IMR-90 (cell line): ENCODE measurements at regions not wholly inside any gene's neighbourhood (a gene's known extent, or its start where the extent isn't known, plus 50 kb on each side); places are given as distances from the start of the nearest gene placed in this dataset.

Source experiments
- ATAC-seq: fragments of 200-7000 bp; cut with Tn5 transposase; 2 replicates; pipeline ENCODE4 v1.9.1; 2020; ENCODE audit warnings: low read depth, mild to moderate bottlenecking, moderate library complexity
- BruUV-seq: library from RNA; stranded (reverse); fragments of 400-500 nt; replicated peaks from 2 replicates; lab custom pipeline; 2021; lab: Mats Ljungman, UMichigan
- CTCF ChIA-PET: fragments of 300-600 bp; formaldehyde crosslinking; extraction: SDS; loops from one replicate; lab custom pipeline; 2021; ENCODE audit warnings: antibody characterized with exemption; lab: Yijun Ruan, JAX
- POLR2A ChIA-PET: fragments of 300-600 bp; sonication (Branson Sonifier 250); formaldehyde crosslinking; loops from one replicate; lab custom pipeline; 2022; ENCODE audit warnings: antibody characterized with exemption; ENCODE audit not compliant: unreplicated experiment; lab: Charles Lee
- DNase-seq: peaks from one replicate; pipeline ENCODE4 v3.0.0; 2013
- H2AFZ ChIP-seq: replicated peaks from 2 replicates; pipeline ENCODE3; 2013; ENCODE audit warnings: low read length, mild to moderate bottlenecking; ENCODE audit not compliant: poor library complexity
- H2AK5ac ChIP-seq: 2 replicates; pipeline ENCODE4 v1.6.1; 2013; ENCODE audit warnings: low read depth, low read length, inconsistent platforms
- H2AK9ac ChIP-seq: replicated peaks from 2 replicates; pipeline ENCODE3; 2013; ENCODE audit warnings: mild to moderate bottlenecking, low read depth, low read length, moderate library complexity; ENCODE audit not compliant: poor library complexity
- H2BK120ac ChIP-seq: 2 replicates; pipeline ENCODE4 v1.6.1; 2013; ENCODE audit warnings: low read depth, low read length, inconsistent platforms
- H2BK15ac ChIP-seq: 3 replicates; pipeline ENCODE4 v1.6.1; 2013; ENCODE audit warnings: low read depth, low read length, inconsistent platforms
- H2BK20ac ChIP-seq: 2 replicates; pipeline ENCODE4 v1.6.1; 2013; ENCODE audit warnings: low read depth, mild to moderate bottlenecking, inconsistent platforms, low read length, moderate library complexity
- H2BK5ac ChIP-seq: 2 replicates; pipeline ENCODE4 v1.6.1; 2013; ENCODE audit warnings: mild to moderate bottlenecking, low read depth, low read length, inconsistent platforms; ENCODE audit not compliant: poor library complexity, severe bottlenecking
- H3K14ac ChIP-seq: replicated peaks from 2 replicates; pipeline ENCODE4 v1.6.1; 2013; ENCODE audit warnings: low read depth, low read length, inconsistent platforms
- H3K18ac ChIP-seq: 2 replicates; pipeline ENCODE4 v1.6.1; 2013; ENCODE audit warnings: low read depth, low read length, control low read depth
- H3K23ac ChIP-seq: 2 replicates; pipeline ENCODE4 v1.6.1; 2013; ENCODE audit warnings: low read depth, low read length, inconsistent platforms
- H3K27ac ChIP-seq: 2 replicates; pipeline ENCODE4 v1.5.1; 2013; ENCODE audit warnings: mild to moderate bottlenecking, control low read depth, low read length; ENCODE audit not compliant: insufficient read depth
- H3K27me3 ChIP-seq: 2 replicates; pipeline ENCODE4 v1.6.1; 2013; ENCODE audit warnings: low read length; ENCODE audit not compliant: control insufficient read depth, insufficient read depth
- H3K36me3 ChIP-seq: 2 replicates; pipeline ENCODE4 v1.6.1; 2013; ENCODE audit warnings: low read length, mixed read lengths; ENCODE audit not compliant: control insufficient read depth, insufficient read depth
- H3K4ac ChIP-seq: 2 replicates; pipeline ENCODE4 v1.6.1; 2013; ENCODE audit warnings: low read depth, low read length, inconsistent platforms
- H3K4me1 ChIP-seq: 2 replicates; pipeline ENCODE4 v1.6.1; 2013; ENCODE audit warnings: low read length, mixed read lengths; ENCODE audit not compliant: control insufficient read depth, insufficient read depth
- H3K4me2 ChIP-seq: 2 replicates; pipeline ENCODE4 v1.6.1; 2013; ENCODE audit warnings: low read depth, mild to moderate bottlenecking, control low read depth, low read length, moderate library complexity
- H3K4me3 ChIP-seq: 2 replicates; pipeline ENCODE4 v1.5.1; 2013; ENCODE audit warnings: low read depth, mild to moderate bottlenecking, control low read depth, low read length, moderate library complexity; ENCODE audit not compliant: insufficient read depth
- H3K56ac ChIP-seq: 2 replicates; pipeline ENCODE4 v1.6.1; 2013; ENCODE audit warnings: low read length, inconsistent platforms; ENCODE audit not compliant: insufficient read depth; ENCODE audit errors: extremely low read depth
- H3K79me1 ChIP-seq, 2 experiments: 2 replicates each; pipeline ENCODE4 v1.6.1; 2013; ENCODE audit warnings: low read length in 2 of 2, inconsistent platforms in 1 of 2, low read depth in 1 of 2
- H3K9ac ChIP-seq: 2 replicates; pipeline ENCODE4 v1.6.1; 2013; ENCODE audit warnings: low read depth, low read length, control low read depth
- H3K9me1 ChIP-seq: 2 replicates; pipeline ENCODE4 v1.6.1; 2013; ENCODE audit warnings: low read length, inconsistent platforms; ENCODE audit not compliant: insufficient read depth
- H3K9me3 ChIP-seq: 2 replicates; pipeline ENCODE4 v1.6.1; 2013; ENCODE audit warnings: low read length; ENCODE audit not compliant: control insufficient read depth, insufficient read depth
- H4K20me1 ChIP-seq: 2 replicates; pipeline ENCODE4 v1.6.1; 2013; ENCODE audit warnings: low read length, inconsistent platforms; ENCODE audit not compliant: insufficient read depth
- H4K5ac ChIP-seq: 2 replicates; pipeline ENCODE4 v1.6.1; 2013; ENCODE audit warnings: mild to moderate bottlenecking, low read depth, low read length, control low read depth
- H4K8ac ChIP-seq, 2 experiments: 2 replicates each; pipeline ENCODE4 v1.6.1; 2013; ENCODE audit warnings: low read depth in 2 of 2, low read length in 2 of 2, control low read depth in 1 of 2, inconsistent platforms in 1 of 2
- H4K91ac ChIP-seq: 2 replicates; pipeline ENCODE4 v1.6.1; 2013; ENCODE audit warnings: low read depth, low read length, inconsistent platforms; ENCODE audit not compliant: insufficient read depth
- BHLHE40 ChIP-seq: fragments of 150-350 bp; IDR thresholded peaks from 2 replicates; pipeline ENCODE4 v1.6.1; 2016; ENCODE audit warnings: mild to moderate bottlenecking, low read depth, low read length
- CEBPB ChIP-seq: IDR thresholded peaks from 2 replicates; pipeline ENCODE4 v1.6.1; 2012; ENCODE audit warnings: low read depth, low read length, improper control_type of control experiment
- CHD1 ChIP-seq: IDR thresholded peaks from 2 replicates; pipeline ENCODE4 v1.6.1; 2012; ENCODE audit warnings: low read depth, low read length, improper control_type of control experiment
- CTCF ChIP-seq: conservative IDR thresholded peaks from 2 replicates; pipeline ENCODE4 v1.5.1; 2012; ENCODE audit warnings: mild to moderate bottlenecking, low read depth, low read length, improper control_type of control experiment
- ELK1 ChIP-seq: fragments of 150-350 bp; IDR thresholded peaks from 2 replicates; pipeline ENCODE4 v1.6.1; 2016; ENCODE audit warnings: low read depth, mild to moderate bottlenecking, low read length, moderate library complexity, borderline replicate concordance
- FOS ChIP-seq: fragments of 150-350 bp; IDR thresholded peaks from 2 replicates; pipeline ENCODE4 v1.6.1; 2016; ENCODE audit warnings: low read depth, low read length
- MAFK ChIP-seq: IDR thresholded peaks from 2 replicates; pipeline ENCODE4 v1.6.1; 2012; ENCODE audit warnings: low read depth, low read length, improper control_type of control experiment
- MAZ ChIP-seq: IDR thresholded peaks from 2 replicates; pipeline ENCODE4 v1.6.1; 2012; ENCODE audit warnings: low read depth, mild to moderate bottlenecking, low read length, improper control_type of control experiment, moderate library complexity, borderline replicate concordance
- MXI1 ChIP-seq: IDR thresholded peaks from 2 replicates; pipeline ENCODE4 v1.6.1; 2012; ENCODE audit warnings: low read depth, mild to moderate bottlenecking, low read length, moderate library complexity, borderline replicate concordance
- NFE2L2 ChIP-seq: fragments of 150-350 bp; IDR thresholded peaks from 2 replicates; pipeline ENCODE4 v1.6.1; 2016; ENCODE audit warnings: low read depth, mild to moderate bottlenecking, low read length
- POLR2A ChIP-seq: IDR thresholded peaks from 2 replicates; pipeline ENCODE4 v1.6.1; 2012; ENCODE audit warnings: mild to moderate bottlenecking, low read depth, low read length
- RAD21 ChIP-seq: IDR thresholded peaks from 2 replicates; pipeline ENCODE4 v1.6.1; 2012; ENCODE audit warnings: low read length, improper control_type of control experiment
- RCOR1 ChIP-seq: IDR thresholded peaks from 2 replicates; pipeline ENCODE4 v1.6.1; 2012; ENCODE audit warnings: mild to moderate bottlenecking, low read length, improper control_type of control experiment; ENCODE audit not compliant: insufficient replicate concordance
- RFX5 ChIP-seq: IDR thresholded peaks from 2 replicates; pipeline ENCODE4 v1.8.0; 2012; ENCODE audit warnings: low read depth, mild to moderate bottlenecking, low read length, moderate library complexity
- SMC3 ChIP-seq: fragments of 150-350 bp; IDR thresholded peaks from 2 replicates; pipeline ENCODE4 v1.6.1; 2016; ENCODE audit warnings: low read depth, mild to moderate bottlenecking, antibody characterized with exemption, low read length, moderate library complexity
- USF2 ChIP-seq: fragments of 150-350 bp; IDR thresholded peaks from 2 replicates; pipeline ENCODE4 v1.6.1; 2017; ENCODE audit warnings: mild to moderate bottlenecking, antibody characterized with exemption, low read length, low read depth
- WGBS, 2 experiments: methylation state at CpG; one replicate each; pipeline versions ENCODE4 v1.1.5 to v1.1.7; 2013; ENCODE audit warnings: missing lambda C conversion rate in 2 of 2; ENCODE audit not compliant: insufficient read length in 1 of 2; ENCODE audit errors: extremely low coverage in 2 of 2; 5-methylcytosine and 5-hydroxymethylcytosine counted together
- dilution Hi-C: fragments of 300-500 bp; cut with HindIII; formaldehyde crosslinking; loops from one replicate; pipeline ENCODE4 v1.14.3; 2018; ENCODE audit warnings: low sequenced_read_pairs; ENCODE audit not compliant: unreplicated experiment
- in situ Hi-C: fragments of 300-500 bp; cut with MboI; formaldehyde crosslinking; loops from 3 replicates; pipeline ENCODE4 v1.14.3; 2019; ENCODE audit warnings: low sequenced_read_pairs, inconsistent platforms, mixed read lengths
- intact Hi-C: fragments of 100-400 bp; cut with micrococcal nuclease; formaldehyde crosslinking; loops from 2 replicates; pipeline ENCODE4 v1.10.0; 2022

GRCh38 chr2:198414976-198415375, 610.6 kb downstream of the PLCL1 start:
- no peak overlapping the region for H2BK5ac ChIP-seq
- no peak overlapping the region for H3K18ac ChIP-seq
- H3K14ac ChIP-seq = no peak overlapping the region
- no peak overlapping the region for H3K56ac ChIP-seq
- no peaks in the 10 kb centered on the region for H3K79me1 ChIP-seq
- H3K36me3 ChIP-seq = no peaks in the 10 kb centered on the region
- CTCF ChIA-PET = interaction anchor here (0.6 kb wide), 1 partner anchor 256 kb away, joined by 3 read pairs; no protein-coding TSS in a partner anchor
- no peak overlapping the region for H3K4me3 ChIP-seq
- H3K27ac ChIP-seq = no peak overlapping the region
- no TSS peak for BruUV-seq
- H2AFZ ChIP-seq = no peak overlapping the region
- intact Hi-C loops (no loop called here), in situ Hi-C loops (no loop called here), dilution Hi-C loops (no loop called here)
- ATAC-seq = no peak
- H4K8ac ChIP-seq = no peak overlapping the region
- H3K4me2 ChIP-seq = no peak overlapping the region
- TF ChIP-seq MAZ (no peak), BHLHE40 (no peak), MXI1 (no peak), MAFK (no peak), POLR2A (no peak), FOS (no peak), RCOR1 (no peak), CEBPB (no peak), RAD21 (no peak), CHD1 (no peak), SMC3 (no peak), RFX5 (no peak), CTCF (no peak), USF2 (no peak), NFE2L2 (no peak), ELK1 (no peak)
- no peak overlapping the region for H2BK15ac ChIP-seq
- no peaks in the 10 kb centered on the region for H3K9me3 ChIP-seq
- no peak overlapping the region for H2BK120ac ChIP-seq
- H4K20me1 ChIP-seq = no peaks in the 10 kb centered on the region
- H4K91ac ChIP-seq = no peak overlapping the region
- H3K9me1 ChIP-seq = no peaks in the 10 kb centered on the region
- H3K9ac ChIP-seq = no peak overlapping the region
- no peak overlapping the region for H3K4ac ChIP-seq
- WGBS, 2 experiments = no CpG with 5 or more reads among the region's 2 CpGs
- no peak overlapping the region for H2AK9ac ChIP-seq
- no peak for DNase-seq
- no peak overlapping the region for H3K23ac ChIP-seq
- no peaks in the 10 kb centered on the region for H3K27me3 ChIP-seq
- no peak overlapping the region for H4K5ac ChIP-seq
- POLR2A ChIA-PET = no interaction called here
- no peaks in the 10 kb centered on the region for H3K4me1 ChIP-seq
- H2AK5ac ChIP-seq = no peak overlapping the region
- no peak overlapping the region for H2BK20ac ChIP-seq
